H9 (cell line): ENCODE measurements at regions not wholly inside any gene's neighbourhood (a gene's known extent, or its start where the extent isn't known, plus 50 kb on each side); places are given as distances from the start of the nearest gene placed in this dataset.

Experiments used
- DNase-seq: peaks from one replicate; pipeline ENCODE4 v3.0.0-alpha.2; 2017
- H2AFZ ChIP-seq: one replicate; pipeline ENCODE4 v1.6.1; 2013; ENCODE audit warnings: mild to moderate bottlenecking, low read length, control low read depth, moderate library complexity
- H2AK5ac ChIP-seq: 2 replicates; pipeline ENCODE4 v1.6.1; 2013; ENCODE audit warnings: low read length, control low read depth, mixed read lengths; ENCODE audit not compliant: insufficient read length
- H2BK120ac ChIP-seq: one replicate; pipeline ENCODE4 v1.6.1; 2013; ENCODE audit warnings: low read depth, mild to moderate bottlenecking, low read length, control low read depth, inconsistent platforms; ENCODE audit not compliant: poor library complexity, severe bottlenecking
- H2BK12ac ChIP-seq: 2 replicates; pipeline ENCODE4 v1.6.1; 2013; ENCODE audit warnings: low read length, control low read depth, mixed read lengths, low read depth; ENCODE audit not compliant: insufficient read length
- H2BK15ac ChIP-seq: 2 replicates; pipeline ENCODE4 v1.6.1; 2013; ENCODE audit warnings: low read depth, low read length, control low read depth
- H2BK20ac ChIP-seq: one replicate; pipeline ENCODE4 v1.6.1; 2013; ENCODE audit warnings: low read depth, mild to moderate bottlenecking, low read length, control low read depth, inconsistent platforms; ENCODE audit not compliant: poor library complexity, severe bottlenecking
- H2BK5ac ChIP-seq: 2 replicates; pipeline ENCODE4 v1.6.1; 2013; ENCODE audit warnings: low read length, control low read depth, mixed read lengths; ENCODE audit not compliant: insufficient read length
- H3K14ac ChIP-seq: 2 replicates; pipeline ENCODE4 v1.6.1; 2013; ENCODE audit warnings: low read length, control low read depth; ENCODE audit not compliant: insufficient read depth
- H3K18ac ChIP-seq: 2 replicates; pipeline ENCODE4 v1.6.1; 2013; ENCODE audit warnings: low read depth, mild to moderate bottlenecking, mixed read lengths, low read length, control low read depth; ENCODE audit not compliant: insufficient read length
- H3K23ac ChIP-seq: 2 replicates; pipeline ENCODE4 v1.6.1; 2013; ENCODE audit warnings: low read length, control low read depth, mixed read lengths, low read depth; ENCODE audit not compliant: insufficient read length
- H3K23me2 ChIP-seq: 2 replicates; pipeline ENCODE4 v1.6.1; 2013; ENCODE audit warnings: low read depth, mild to moderate bottlenecking, mixed read lengths, low read length, control low read depth; ENCODE audit not compliant: insufficient read length, poor library complexity, severe bottlenecking
- H3K27ac ChIP-seq: 2 replicates; pipeline ENCODE4 v1.5.1; 2013; ENCODE audit warnings: low read length, control low read depth, mixed read lengths, low read depth; ENCODE audit not compliant: insufficient read length
- H3K27me3 ChIP-seq: 2 replicates; pipeline ENCODE4 v1.6.1; 2013; ENCODE audit warnings: low read length, control low read depth, inconsistent platforms; ENCODE audit not compliant: insufficient read depth
- H3K4ac ChIP-seq: 2 replicates; pipeline ENCODE4 v1.6.1; 2013; ENCODE audit warnings: low read depth, mild to moderate bottlenecking, control low read depth, inconsistent platforms, low read length, moderate library complexity
- H3K4me1 ChIP-seq: 2 replicates; pipeline ENCODE4 v1.6.1; 2013; ENCODE audit warnings: low read length, control low read depth, inconsistent platforms; ENCODE audit not compliant: insufficient read depth
- H3K4me2 ChIP-seq: 2 replicates; pipeline ENCODE4 v1.6.1; 2013; ENCODE audit warnings: low read length, control low read depth, mixed read lengths; ENCODE audit not compliant: insufficient read length, insufficient read depth
- H3K56ac ChIP-seq: 2 replicates; pipeline ENCODE4 v1.6.1; 2013; ENCODE audit warnings: low read depth, mild to moderate bottlenecking, mixed read lengths, low read length, control low read depth; ENCODE audit not compliant: insufficient read length
- H3K79me1 ChIP-seq: 2 replicates; pipeline ENCODE4 v1.6.1; 2013; ENCODE audit warnings: low read depth, mild to moderate bottlenecking, moderate library complexity, low read length, control low read depth, inconsistent platforms; ENCODE audit not compliant: insufficient read depth, poor library complexity, severe bottlenecking
- H3K79me2 ChIP-seq: 2 replicates; pipeline ENCODE4 v1.6.1; 2013; ENCODE audit warnings: low read length, control low read depth, inconsistent platforms; ENCODE audit not compliant: insufficient read depth
- H3K9ac ChIP-seq: 2 replicates; pipeline ENCODE4 v1.6.1; 2013; ENCODE audit warnings: low read length, control low read depth, mixed read lengths; ENCODE audit not compliant: insufficient read length; ENCODE audit errors: extremely low read depth
- H3K9me3 ChIP-seq: one replicate; pipeline ENCODE4 v1.6.1; 2013; ENCODE audit warnings: low read depth, low read length, inconsistent platforms; ENCODE audit not compliant: control insufficient read depth
- H3T11ph ChIP-seq: one replicate; pipeline ENCODE4 v1.6.1; 2013; ENCODE audit warnings: mild to moderate bottlenecking, low read length, control low read depth, inconsistent platforms
- H4K20me1 ChIP-seq: one replicate; pipeline ENCODE4 v1.6.1; 2013; ENCODE audit not compliant: control insufficient read depth, insufficient read length, insufficient read depth
- H4K5ac ChIP-seq: 2 replicates; pipeline ENCODE4 v1.6.1; 2013; ENCODE audit warnings: low read depth, mild to moderate bottlenecking, mixed read lengths, low read length, control low read depth; ENCODE audit not compliant: insufficient read length
- H4K8ac ChIP-seq: replicated peaks from 2 replicates; pipeline ENCODE4 v1.6.1; 2013; ENCODE audit warnings: low read length, control low read depth, mixed read lengths, low read depth; ENCODE audit not compliant: insufficient read length
- H4K91ac ChIP-seq: 2 replicates; pipeline ENCODE4 v1.6.1; 2013; ENCODE audit warnings: low read depth, mild to moderate bottlenecking, moderate library complexity, mixed read lengths, low read length, control low read depth; ENCODE audit not compliant: insufficient read length
- H3K27ac Mint-ChIP-seq, 3 experiments: 2 replicates in 2 of 3; 3 replicates in 1 of 3; pipeline ENCODE4 v1.8.0; 2020 to 2021; ENCODE audit warnings: mixed read lengths in 3 of 3, mild to moderate bottlenecking in 1 of 3, moderate library complexity in 1 of 3
- H3K27me3 Mint-ChIP-seq: 2 replicates; pipeline ENCODE4 v1.8.0; 2021; ENCODE audit warnings: low read depth, mild to moderate bottlenecking, moderate library complexity, mixed read lengths
- H3K36me3 Mint-ChIP-seq, 3 experiments: 2 replicates in 2 of 3; 3 replicates in 1 of 3; pipeline ENCODE4 v1.8.0; 2020 to 2021; ENCODE audit warnings: low read depth in 3 of 3, mixed read lengths in 3 of 3; ENCODE audit not compliant: insufficient read depth in 1 of 3
- H3K4me1 Mint-ChIP-seq, 2 experiments: 2 replicates each; pipeline ENCODE4 v1.8.0; 2020; ENCODE audit warnings: mixed read lengths in 2 of 2
- H3K4me3 Mint-ChIP-seq, 2 experiments: 2 replicates in 1 of 2; 3 replicates in 1 of 2; pipeline ENCODE4 v1.8.0; 2020 to 2021; ENCODE audit warnings: mild to moderate bottlenecking in 2 of 2, mixed read lengths in 2 of 2, moderate library complexity in 1 of 2
- H3K9me3 Mint-ChIP-seq, 2 experiments: 2 replicates in 1 of 2; 3 replicates in 1 of 2; pipeline ENCODE4 v1.8.0; 2020; ENCODE audit warnings: mild to moderate bottlenecking in 2 of 2, mixed read lengths in 2 of 2, moderate library complexity in 1 of 2
- WGBS: extraction: QIAGEN DNeasy Blood & Tissue Kit; methylation state at CpG from one replicate; pipeline ENCODE4 v1.1.7; 2013; ENCODE audit warnings: missing lambda C conversion rate, low lambda C conversion rate, mixed read lengths; ENCODE audit not compliant: insufficient read length; ENCODE audit errors: extremely low coverage; 5-methylcytosine and 5-hydroxymethylcytosine counted together
- TF ChIP-seq, protein P1 (sequence below): fragments of 200-600 bp; sonication (generic); conservative IDR thresholded peaks from 3 replicates; pipeline ENCODE4 v1.8.0; 2021; ENCODE audit warnings: antibody characterized with exemption, mild to moderate bottlenecking

DNA sequence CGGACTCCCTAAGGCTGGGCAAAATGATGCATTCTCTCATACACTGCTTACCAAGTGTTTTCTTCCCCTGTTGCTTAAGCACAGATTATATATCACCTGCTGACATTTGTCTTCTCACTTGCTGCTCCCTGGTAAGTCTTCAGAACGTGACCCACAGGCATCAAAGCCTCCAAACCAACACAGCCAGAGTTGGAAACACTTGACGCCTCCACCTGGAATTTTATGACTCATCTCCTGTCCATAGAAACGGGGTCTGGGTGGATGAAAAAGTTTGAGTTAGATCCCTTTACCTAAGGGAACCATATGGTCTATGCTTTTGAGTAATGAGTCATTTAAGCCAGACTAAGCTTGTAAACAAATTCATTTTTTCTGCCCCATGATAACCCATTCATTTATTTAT is 251.6 kb downstream of the USP46 start:
- H3K4me2 ChIP-seq = no peak overlapping the region
- H3K23ac ChIP-seq = no peak overlapping the region
- Mint-ChIP-seq H3K4me3 (no peak overlapping the region), H3K36me3 (peaks cover 3 to 12% (median 12%) of the 10 kb centered on the region in 3 experiments; a peak in 6 of 7 replicates), H3K27ac (no peak overlapping the region), H3K9me3 (peaks cover 15 to 28% of the 10 kb centered on the region in 2 experiments), H3K4me1 (0 out of 4 replicates have a peak, but pooled peaks cover 0 to 2% of the 10 kb centered on the region in 2 experiments), H3K27me3 (no peaks in the 10 kb centered on the region)
- no peaks in the 10 kb centered on the region for H3K79me2 ChIP-seq
- H2AFZ ChIP-seq = no peak overlapping the region
- no CpG with 5 or more reads among the region's 4 CpGs for WGBS
- H3K4me1 ChIP-seq = no peaks in the 10 kb centered on the region
- no peak overlapping the region for H3K18ac ChIP-seq
- H4K5ac ChIP-seq = no peak overlapping the region
- H3K27me3 ChIP-seq = no peaks in the 10 kb centered on the region
- no peak overlapping the region for H3K14ac ChIP-seq
- no peak overlapping the region for H2BK120ac ChIP-seq
- TF ChIP-seq, protein P1, sequence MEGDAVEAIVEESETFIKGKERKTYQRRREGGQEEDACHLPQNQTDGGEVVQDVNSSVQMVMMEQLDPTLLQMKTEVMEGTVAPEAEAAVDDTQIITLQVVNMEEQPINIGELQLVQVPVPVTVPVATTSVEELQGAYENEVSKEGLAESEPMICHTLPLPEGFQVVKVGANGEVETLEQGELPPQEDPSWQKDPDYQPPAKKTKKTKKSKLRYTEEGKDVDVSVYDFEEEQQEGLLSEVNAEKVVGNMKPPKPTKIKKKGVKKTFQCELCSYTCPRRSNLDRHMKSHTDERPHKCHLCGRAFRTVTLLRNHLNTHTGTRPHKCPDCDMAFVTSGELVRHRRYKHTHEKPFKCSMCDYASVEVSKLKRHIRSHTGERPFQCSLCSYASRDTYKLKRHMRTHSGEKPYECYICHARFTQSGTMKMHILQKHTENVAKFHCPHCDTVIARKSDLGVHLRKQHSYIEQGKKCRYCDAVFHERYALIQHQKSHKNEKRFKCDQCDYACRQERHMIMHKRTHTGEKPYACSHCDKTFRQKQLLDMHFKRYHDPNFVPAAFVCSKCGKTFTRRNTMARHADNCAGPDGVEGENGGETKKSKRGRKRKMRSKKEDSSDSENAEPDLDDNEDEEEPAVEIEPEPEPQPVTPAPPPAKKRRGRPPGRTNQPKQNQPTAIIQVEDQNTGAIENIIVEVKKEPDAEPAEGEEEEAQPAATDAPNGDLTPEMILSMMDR = no peak
- H3K79me1 ChIP-seq = no peaks in the 10 kb centered on the region
- no peak overlapping the region for H4K91ac ChIP-seq
- H3K9ac ChIP-seq = no peak overlapping the region
- H2AK5ac ChIP-seq = no peak overlapping the region
- H3T11ph ChIP-seq = no peak overlapping the region
- peaks cover 4% of the 10 kb centered on the region for H3K9me3 ChIP-seq
- no peak overlapping the region for H2BK15ac ChIP-seq
- no peak overlapping the region for H2BK5ac ChIP-seq
- no peak overlapping the region for H3K4ac ChIP-seq
- H2BK12ac ChIP-seq = no peak overlapping the region
- H3K23me2 ChIP-seq = no peaks in the 10 kb centered on the region
- no peak overlapping the region for H4K8ac ChIP-seq
- H3K56ac ChIP-seq = no peak overlapping the region
- no peak overlapping the region for H2BK20ac ChIP-seq
- H3K27ac ChIP-seq = no peak overlapping the region
- no peaks in the 10 kb centered on the region for H4K20me1 ChIP-seq
- DNase-seq = no peak
